Keratinocyte (primary cell): ENCODE measurements at regions not wholly inside any gene's neighbourhood (a gene's known extent, or its start where the extent isn't known, plus 50 kb on each side); places are given as distances from the start of the nearest gene placed in this dataset.

Experiments
- DNase-seq: peaks from one replicate; pipeline ENCODE4 v3.0.0-alpha.2; 2011; ENCODE audit warnings: low read depth, missing footprints, low spot score
- FAIRE-seq: peaks from 2 replicates; lab custom pipeline; 2011; peaks lifted over from hg19 to GRCh38; lab: Jason Lieb, UNC
- H2AFZ ChIP-seq: 2 replicates; pipeline ENCODE4 v1.6.0; 2012; ENCODE audit warnings: low read length, control low read depth, inconsistent platforms; ENCODE audit not compliant: control insufficient read depth
- H3K27ac ChIP-seq: 2 replicates; pipeline ENCODE4 v1.5.1; 2011; ENCODE audit warnings: low read length; ENCODE audit not compliant: control insufficient read depth, insufficient read depth
- H3K27me3 ChIP-seq: 3 replicates; pipeline ENCODE4 v1.6.0; 2011; ENCODE audit warnings: low read length; ENCODE audit not compliant: control insufficient read depth, insufficient read depth; ENCODE audit errors: extremely low read depth
- H3K36me3 ChIP-seq, 2 experiments: 2 replicates in 1 of 2; 3 replicates in 1 of 2; pipeline ENCODE4 v1.5.1; 2011; ENCODE audit warnings: low read length in 2 of 2, mild to moderate bottlenecking in 1 of 2; ENCODE audit not compliant: control insufficient read depth in 2 of 2, insufficient read depth in 2 of 2; ENCODE audit errors: extremely low read depth in 1 of 2
- H3K4me1 ChIP-seq: 3 replicates; pipeline ENCODE4 v1.5.1; 2011; ENCODE audit warnings: low read length; ENCODE audit not compliant: control insufficient read depth, insufficient read depth; ENCODE audit errors: extremely low read depth
- H3K4me2 ChIP-seq: 3 replicates; pipeline ENCODE4 v1.6.0; 2011; ENCODE audit warnings: low read depth, low read length; ENCODE audit not compliant: control insufficient read depth, insufficient read depth; ENCODE audit errors: extremely low read depth
- H3K4me3 ChIP-seq, 3 experiments: fragments of 200-600 bp in 1 of 3; sonication (generic) in 1 of 3; 2 replicates in 2 of 3; 3 replicates in 1 of 3; pipeline ENCODE4 v1.5.1; 2011 to 2016; ENCODE audit warnings: low read length in 3 of 3, mild to moderate bottlenecking in 3 of 3, control low read depth in 2 of 3, inconsistent platforms in 1 of 3, low read depth in 1 of 3, mixed read lengths in 1 of 3, mixed run types in 1 of 3, moderate library complexity in 1 of 3; ENCODE audit not compliant: control insufficient read depth in 2 of 3, insufficient read depth in 2 of 3; ENCODE audit errors: extremely low read depth in 1 of 3
- H3K79me2 ChIP-seq: 2 replicates; pipeline ENCODE4 v1.6.0; 2012; ENCODE audit warnings: low read length; ENCODE audit not compliant: control insufficient read depth, insufficient read depth
- H3K9ac ChIP-seq: 3 replicates; pipeline ENCODE4 v1.6.0; 2011; ENCODE audit warnings: low read length; ENCODE audit not compliant: control insufficient read depth, insufficient read depth; ENCODE audit errors: extremely low read depth
- H3K9me1 ChIP-seq: 3 replicates; pipeline ENCODE4 v1.6.0; 2011; ENCODE audit warnings: low read length; ENCODE audit not compliant: control insufficient read depth, insufficient read depth; ENCODE audit errors: extremely low read depth
- H3K9me3 ChIP-seq: 2 replicates; pipeline ENCODE4 v1.5.1; 2012; ENCODE audit warnings: low read depth, low read length; ENCODE audit not compliant: control insufficient read depth
- H4K20me1 ChIP-seq: 3 replicates; pipeline ENCODE4 v1.6.0; 2011; ENCODE audit warnings: low read length; ENCODE audit not compliant: control insufficient read depth, insufficient read depth; ENCODE audit errors: extremely low read depth
- EZH2 ChIP-seq: IDR thresholded peaks from one replicate; pipeline ENCODE4 v1.6.1; 2012; ENCODE audit warnings: inconsistent platforms, mild to moderate bottlenecking, low read length, moderate library complexity
- dilution Hi-C: fragments of 300-500 bp; cut with MboI; formaldehyde crosslinking; loops from one replicate; pipeline ENCODE4 v1.7.0; 2020; ENCODE audit warnings: low sequenced_read_pairs; ENCODE audit not compliant: extremely low pct_ligation_motif_present
- TF ChIP-seq, protein P1 (sequence below), 3 experiments: IDR thresholded peaks in 1 of 3; conservative IDR thresholded peaks in 1 of 3; optimal IDR thresholded peaks in 1 of 3; 2 replicates in 2 of 3; 3 replicates in 1 of 3; pipeline versions ENCODE3 to v1.5.1; 2011; ENCODE audit warnings: low read length in 3 of 3, mild to moderate bottlenecking in 3 of 3, moderate library complexity in 2 of 3, control low read depth in 1 of 3, inconsistent platforms in 1 of 3; ENCODE audit not compliant: insufficient read depth in 2 of 3; ENCODE audit errors: extremely low read depth in 1 of 3

DNA sequence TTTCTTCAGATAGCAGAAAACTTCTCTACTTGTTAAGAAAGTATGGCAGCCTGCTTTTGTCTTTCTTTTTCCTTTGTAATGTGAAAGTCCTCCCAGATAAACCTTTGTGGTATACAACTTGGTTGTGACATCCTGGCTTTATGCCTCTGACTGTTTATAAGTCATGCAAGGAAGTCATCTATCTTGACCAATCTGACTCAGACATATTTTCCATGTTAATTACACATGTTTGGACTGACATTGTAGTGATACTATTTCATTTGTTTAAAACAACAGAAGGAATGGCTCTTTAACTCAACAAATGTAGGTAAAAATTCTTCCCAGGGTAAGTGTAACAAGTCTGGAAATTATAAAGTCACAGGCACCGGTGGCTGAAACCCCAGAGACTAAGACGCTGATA is 341.6 kb upstream of the MEOX2 start:
- Histone ChIP-seq H3K27ac (no peak overlapping the region), H2AFZ (no peak overlapping the region), H3K4me3 (no peak overlapping the region), H3K4me1 (no peaks in the 10 kb centered on the region), H3K79me2 (no peaks in the 10 kb centered on the region), H3K9me3 (no peaks in the 10 kb centered on the region), H3K4me2 (no peak overlapping the region), H3K9me1 (no peaks in the 10 kb centered on the region), H4K20me1 (no peaks in the 10 kb centered on the region), H3K36me3 (no peaks in the 10 kb centered on the region), H3K27me3 (no peaks in the 10 kb centered on the region), H3K9ac (no peak overlapping the region)
- dilution Hi-C loops = no loop called here
- TF ChIP-seq, protein P1, sequence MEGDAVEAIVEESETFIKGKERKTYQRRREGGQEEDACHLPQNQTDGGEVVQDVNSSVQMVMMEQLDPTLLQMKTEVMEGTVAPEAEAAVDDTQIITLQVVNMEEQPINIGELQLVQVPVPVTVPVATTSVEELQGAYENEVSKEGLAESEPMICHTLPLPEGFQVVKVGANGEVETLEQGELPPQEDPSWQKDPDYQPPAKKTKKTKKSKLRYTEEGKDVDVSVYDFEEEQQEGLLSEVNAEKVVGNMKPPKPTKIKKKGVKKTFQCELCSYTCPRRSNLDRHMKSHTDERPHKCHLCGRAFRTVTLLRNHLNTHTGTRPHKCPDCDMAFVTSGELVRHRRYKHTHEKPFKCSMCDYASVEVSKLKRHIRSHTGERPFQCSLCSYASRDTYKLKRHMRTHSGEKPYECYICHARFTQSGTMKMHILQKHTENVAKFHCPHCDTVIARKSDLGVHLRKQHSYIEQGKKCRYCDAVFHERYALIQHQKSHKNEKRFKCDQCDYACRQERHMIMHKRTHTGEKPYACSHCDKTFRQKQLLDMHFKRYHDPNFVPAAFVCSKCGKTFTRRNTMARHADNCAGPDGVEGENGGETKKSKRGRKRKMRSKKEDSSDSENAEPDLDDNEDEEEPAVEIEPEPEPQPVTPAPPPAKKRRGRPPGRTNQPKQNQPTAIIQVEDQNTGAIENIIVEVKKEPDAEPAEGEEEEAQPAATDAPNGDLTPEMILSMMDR (optimal IDR thresholded peaks at IDR 0.05 in 1 of 3, IDR thresholded peaks at IDR 0.05 in 1 of 3, conservative IDR thresholded peaks at IDR 0.05 in 1 of 3; ENCODE audit: extremely low read depth in 1 of 3, insufficient read depth in 2 of 3, low read length in 3 of 3) = no peak
- TF ChIP-seq EZH2 = no peak
- FAIRE-seq (no peak), DNase-seq (no peak)

DNA sequence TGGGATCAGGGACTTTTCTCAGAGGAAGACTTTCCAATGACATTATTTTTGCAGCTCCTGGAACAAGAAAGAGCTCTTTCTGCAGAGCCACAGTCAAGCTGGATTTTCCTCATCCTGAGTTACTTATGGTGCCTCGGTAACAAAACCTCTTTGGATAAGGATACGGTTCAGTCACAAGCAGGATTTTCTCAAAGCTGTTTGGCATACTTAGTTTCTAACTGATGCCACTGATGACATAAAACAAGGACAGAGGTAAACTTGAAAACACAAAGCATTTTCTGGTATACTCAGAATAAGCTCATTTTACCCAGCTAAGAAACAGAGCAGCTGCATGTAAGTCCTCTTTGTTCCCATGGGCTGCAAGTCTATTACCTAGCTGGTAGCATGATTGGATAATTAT is 340.9 kb upstream of the MEOX2 start:
- no peaks in the 10 kb centered on the region for H3K4me1 ChIP-seq
- no peak overlapping the region for H2AFZ ChIP-seq
- H3K36me3 ChIP-seq = no peaks in the 10 kb centered on the region
- no peaks in the 10 kb centered on the region for H3K9me3 ChIP-seq
- no peak for FAIRE-seq
- H3K27ac ChIP-seq = no peak overlapping the region
- dilution Hi-C loops = no loop called here
- H3K79me2 ChIP-seq = no peaks in the 10 kb centered on the region
- H3K4me2 ChIP-seq = no peak overlapping the region
- DNase-seq = no peak
- no peaks in the 10 kb centered on the region for H3K9me1 ChIP-seq
- no peak overlapping the region for H3K9ac ChIP-seq
- H3K27me3 ChIP-seq = no peaks in the 10 kb centered on the region
- H3K4me3 ChIP-seq = no peak overlapping the region
- no peak for TF ChIP-seq EZH2
- TF ChIP-seq, protein P1 (optimal IDR thresholded peaks at IDR 0.05 in 1 of 3, IDR thresholded peaks at IDR 0.05 in 1 of 3, conservative IDR thresholded peaks at IDR 0.05 in 1 of 3; ENCODE audit: extremely low read depth in 1 of 3, insufficient read depth in 2 of 3, low read length in 3 of 3) = no peak
- H4K20me1 ChIP-seq = no peaks in the 10 kb centered on the region
